ENCODE measurements at regions not wholly inside any gene's neighbourhood (a gene's known extent, or its start where the extent isn't known, plus 50 kb on each side); places are given as distances from the start of the nearest gene placed in this dataset.

- in situ Hi-C loops (cut with MboI; ENCODE audit: low pct_unique_long_range_greater_than_20kb, low sequenced_read_pairs) = no loop called here
- DNase-seq = peak; percentile 18
Measured at GRCh38 chr13:33744589-33745369, 73.2 kb upstream of the RFC3 start.

- DNase-seq = no peak
Measured at GRCh38 chr13:33745370-33746324, 72.3 kb upstream of the RFC3 start.

GRCh38 chr13:33746867-33747266 is 71.1 kb upstream of the RFC3 start:
- no peak for DNase-seq
- in situ Hi-C loops (cut with MboI; ENCODE audit: low pct_unique_long_range_greater_than_20kb, low sequenced_read_pairs) = no loop called here

More at GRCh38 chr13:33745370-33746324, 72.3 kb upstream of the RFC3 start:
- in situ Hi-C loops (cut with MboI; ENCODE audit: low pct_unique_long_range_greater_than_20kb, low sequenced_read_pairs) = no loop called here

- in situ Hi-C loops (cut with MboI; ENCODE audit: low pct_unique_long_range_greater_than_20kb, low sequenced_read_pairs) = no loop called here
- DNase-seq = no peak
Measured at GRCh38 chr13:33751151-33751550, 66.8 kb upstream of the RFC3 start.

- in situ Hi-C loops (cut with MboI; ENCODE audit: low pct_unique_long_range_greater_than_20kb, low sequenced_read_pairs) = no loop called here
- DNase-seq = no peak
Measured at GRCh38 chr13:33752094-33752493, 65.9 kb upstream of the RFC3 start.

- in situ Hi-C loops (cut with MboI; ENCODE audit: low pct_unique_long_range_greater_than_20kb, low sequenced_read_pairs) = no loop called here
- DNase-seq = no peak
Measured at GRCh38 chr13:33752597-33752996, 65.4 kb upstream of the RFC3 start.

GRCh38 chr13:33756929-33757328 is 61.0 kb upstream of the RFC3 start:
- in situ Hi-C loops (cut with MboI; ENCODE audit: low pct_unique_long_range_greater_than_20kb, low sequenced_read_pairs) = no loop called here

GRCh38 chr13:33757713-33758112 is 60.2 kb upstream of the RFC3 start:
- no peak for DNase-seq
- in situ Hi-C loops (cut with MboI; ENCODE audit: low pct_unique_long_range_greater_than_20kb, low sequenced_read_pairs) = no loop called here

More at GRCh38 chr13:33756929-33757328, 61.0 kb upstream of the RFC3 start:
- DNase-seq = no peak

- in situ Hi-C loops (cut with MboI; ENCODE audit: low pct_unique_long_range_greater_than_20kb, low sequenced_read_pairs) = no loop called here
- no peak for DNase-seq
Measured at GRCh38 chr13:33758113-33758512, 59.8 kb upstream of the RFC3 start.

GRCh38 chr13:33761740-33762139 is 56.2 kb upstream of the RFC3 start:
- in situ Hi-C loops (cut with MboI; ENCODE audit: low pct_unique_long_range_greater_than_20kb, low sequenced_read_pairs) = no loop called here

GRCh38 chr13:33763021-33763420 is 54.9 kb upstream of the RFC3 start:
- no peak for DNase-seq
- in situ Hi-C loops (cut with MboI; ENCODE audit: low pct_unique_long_range_greater_than_20kb, low sequenced_read_pairs) = no loop called here

More at GRCh38 chr13:33761740-33762139, 56.2 kb upstream of the RFC3 start:
- peak; percentile 30 for DNase-seq

- DNase-seq = no peak
- in situ Hi-C loops (cut with MboI; ENCODE audit: low pct_unique_long_range_greater_than_20kb, low sequenced_read_pairs) = no loop called here
Measured at GRCh38 chr13:33764716-33765115, 53.2 kb upstream of the RFC3 start.

- in situ Hi-C loops (cut with MboI; ENCODE audit: low pct_unique_long_range_greater_than_20kb, low sequenced_read_pairs) = no loop called here
- DNase-seq = no peak
Measured at GRCh38 chr13:33766329-33767123, 51.4 kb upstream of the RFC3 start.

- DNase-seq = no peak
- in situ Hi-C loops (cut with MboI; ENCODE audit: low pct_unique_long_range_greater_than_20kb, low sequenced_read_pairs) = no loop called here
Measured at GRCh38 chr13:33767140-33767539, 50.8 kb upstream of the RFC3 start.
